ENCODE measurements at regions not wholly inside any gene's neighbourhood (a gene's known extent, or its start where the extent isn't known, plus 50 kb on each side); places are given as distances from the start of the nearest gene placed in this dataset.
"Not testable (repeated sequence)": the region's sequence is repeated elsewhere in the genome, so short reads cannot be mapped to it uniquely, and the experiment has no call there.

DNA sequence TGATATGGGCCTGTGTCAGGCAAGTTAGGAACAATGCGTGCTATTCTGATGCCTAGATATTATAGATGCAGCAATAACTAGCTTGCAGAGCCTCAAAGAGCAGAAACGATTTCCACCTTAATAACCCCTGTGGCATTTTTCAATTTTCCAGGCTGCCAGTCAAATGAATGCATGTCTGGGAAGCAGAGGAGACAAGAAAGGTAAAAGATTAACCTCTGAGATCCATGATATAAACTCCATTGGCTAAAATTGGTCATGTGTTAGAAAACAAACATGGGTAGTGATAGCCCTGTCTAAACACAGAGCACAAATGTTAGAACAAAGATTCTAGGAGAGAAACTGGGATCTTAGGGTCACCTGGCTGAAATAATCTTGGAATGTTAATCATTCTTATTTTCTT, 811.1 kb downstream of the DIAPH3 start:
- no peak for DNase-seq (ENCODE audit: low read depth in 2 of 2)

DNA sequence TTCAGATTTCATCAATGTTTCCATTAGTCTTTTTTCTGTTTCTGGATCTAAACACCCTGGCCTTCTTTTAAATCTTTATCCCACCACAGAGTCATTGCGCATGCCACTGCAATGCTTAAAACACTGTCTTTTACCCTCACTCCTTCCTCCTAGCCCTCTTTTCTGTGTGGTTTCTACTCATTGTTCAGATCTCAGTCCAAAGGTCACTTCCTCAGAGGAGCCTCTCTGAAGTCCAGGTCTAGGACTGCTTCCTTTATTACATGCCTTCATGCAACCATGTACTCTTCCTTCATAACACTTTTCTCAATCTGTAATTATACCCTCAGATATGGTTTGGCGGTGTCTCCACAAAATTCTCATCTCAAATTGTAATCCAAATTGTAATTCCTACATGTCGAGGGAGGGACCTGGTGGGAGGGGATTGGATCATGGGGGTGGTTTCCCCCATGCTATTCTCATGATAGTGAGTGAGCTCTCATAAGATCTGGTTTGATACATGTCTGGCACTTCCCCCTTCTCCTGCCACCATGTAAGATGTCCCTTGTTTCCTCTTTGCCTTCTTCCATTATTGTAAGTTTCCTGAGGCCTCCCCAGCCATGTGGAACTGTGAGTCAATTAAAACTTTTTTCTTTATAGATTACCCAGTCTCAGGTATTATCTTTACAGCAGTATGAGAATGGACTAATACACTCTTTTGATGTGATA, 808.9 kb downstream of the DIAPH3 start:
- DNase-seq (ENCODE audit: low read depth in 2 of 2) = no peak

DNA sequence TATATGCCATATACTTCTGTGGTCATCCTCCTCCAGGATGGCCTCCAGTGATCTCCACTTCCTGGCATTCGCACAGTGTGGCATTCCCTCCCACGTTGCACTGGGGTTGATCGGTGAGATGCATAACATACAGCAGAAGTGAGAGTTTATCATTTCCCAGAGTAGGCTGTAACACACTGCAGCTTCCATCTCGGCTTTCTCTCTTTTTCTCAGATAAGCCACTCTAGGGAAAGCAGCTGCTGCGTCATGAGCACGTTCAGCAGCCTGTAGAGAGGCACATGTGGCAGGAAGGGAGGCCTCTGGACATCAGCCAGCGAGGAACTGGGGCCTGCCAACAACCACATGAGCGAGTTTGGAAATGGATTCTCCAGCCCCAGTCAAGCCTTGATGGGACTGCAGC, 807.1 kb downstream of the DIAPH3 start:
- DNase-seq (ENCODE audit: low read depth in 2 of 2) = no peak

- no peak for DNase-seq (ENCODE audit: low read depth in 2 of 2)
These were observed 805.7 kb downstream of the DIAPH3 start for GRCh38 chr13:59358014-59358413.

DNA sequence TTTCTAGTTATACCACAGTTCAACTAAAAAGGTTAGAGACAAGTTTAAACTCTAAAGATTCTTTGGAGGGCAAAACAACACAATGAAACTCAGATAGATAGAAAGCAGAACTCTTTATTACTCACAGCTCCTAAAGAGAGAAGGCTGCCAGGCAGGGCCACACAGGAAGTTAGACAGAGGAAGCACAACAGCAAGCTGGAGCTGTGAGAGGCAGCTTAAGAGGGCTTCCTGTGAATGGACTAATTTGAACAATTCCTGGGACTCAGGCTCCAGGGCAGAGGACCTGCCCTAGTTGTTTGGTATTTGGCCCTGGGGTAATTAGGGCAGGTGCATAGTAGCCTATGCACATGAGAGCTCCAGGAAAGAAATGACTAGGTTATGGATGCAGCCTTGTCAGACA, 803.6 kb downstream of the DIAPH3 start:
- DNase-seq (ENCODE audit: low read depth in 2 of 2) = no peak

DNA sequence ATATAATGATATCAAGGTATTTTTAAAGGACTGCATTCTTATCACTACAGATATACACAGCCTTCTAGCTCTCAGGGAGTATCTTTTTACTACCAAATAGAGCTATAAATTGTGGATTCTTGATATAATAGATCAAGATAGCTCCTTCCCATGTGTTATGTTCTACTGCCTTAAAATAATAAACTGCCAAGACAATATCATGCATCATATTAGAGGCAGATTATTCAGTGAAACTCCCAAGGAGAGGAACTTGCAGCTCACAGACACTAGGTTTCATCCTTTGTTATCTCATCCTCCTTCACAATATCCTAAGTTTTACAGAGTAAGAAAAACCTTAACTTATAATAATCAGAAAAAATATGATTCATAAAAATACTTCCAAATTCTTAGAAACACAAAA, 802.8 kb downstream of the DIAPH3 start:
- no peak for DNase-seq (ENCODE audit: low read depth in 2 of 2)

GRCh38 chr13:59363313-59363712, 800.4 kb downstream of the DIAPH3 start:
- no peak for DNase-seq (ENCODE audit: low read depth in 2 of 2)

GRCh38 chr13:59363947-59364346, 799.8 kb downstream of the DIAPH3 start:
- DNase-seq (ENCODE audit: low read depth in 2 of 2) = no peak

- no peak for DNase-seq (ENCODE audit: low read depth in 2 of 2)
These were observed 799.1 kb downstream of the DIAPH3 start for GRCh38 chr13:59364641-59365085.

- no peak for DNase-seq (ENCODE audit: low read depth in 2 of 2)
These were observed 796.3 kb downstream of the DIAPH3 start for GRCh38 chr13:59367467-59367866.

GRCh38 chr13:59367904-59368303, 795.8 kb downstream of the DIAPH3 start:
- no peak for DNase-seq (ENCODE audit: low read depth in 2 of 2)

GRCh38 chr13:59368693-59369092, 795.0 kb downstream of the DIAPH3 start:
- no peak for DNase-seq (ENCODE audit: low read depth in 2 of 2)

DNA sequence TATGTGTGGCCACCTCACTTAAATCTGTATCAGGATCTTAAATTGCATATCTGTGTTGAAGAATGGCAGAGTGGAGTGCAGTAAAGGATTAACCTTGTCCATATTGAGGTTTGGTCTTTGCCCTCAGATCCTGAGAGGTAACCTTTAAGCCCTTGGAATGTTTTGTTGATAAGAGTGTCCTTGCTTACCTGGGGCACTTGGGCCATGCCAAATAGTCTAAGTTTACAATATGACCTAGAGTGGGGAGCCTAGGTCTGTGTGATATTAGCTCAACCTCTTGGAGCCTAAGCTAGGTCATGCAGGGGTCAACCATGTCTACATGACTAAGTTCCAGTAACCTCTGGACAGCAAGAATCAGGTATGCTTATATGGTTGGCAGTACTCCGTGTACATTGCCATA, 792.5 kb downstream of the DIAPH3 start:
- DNase-seq (ENCODE audit: low read depth in 2 of 2) = no peak

- DNase-seq (ENCODE audit: low read depth in 2 of 2) = no peak
These were observed 790.4 kb downstream of the DIAPH3 start for GRCh38 chr13:59373341-59373740.

DNA sequence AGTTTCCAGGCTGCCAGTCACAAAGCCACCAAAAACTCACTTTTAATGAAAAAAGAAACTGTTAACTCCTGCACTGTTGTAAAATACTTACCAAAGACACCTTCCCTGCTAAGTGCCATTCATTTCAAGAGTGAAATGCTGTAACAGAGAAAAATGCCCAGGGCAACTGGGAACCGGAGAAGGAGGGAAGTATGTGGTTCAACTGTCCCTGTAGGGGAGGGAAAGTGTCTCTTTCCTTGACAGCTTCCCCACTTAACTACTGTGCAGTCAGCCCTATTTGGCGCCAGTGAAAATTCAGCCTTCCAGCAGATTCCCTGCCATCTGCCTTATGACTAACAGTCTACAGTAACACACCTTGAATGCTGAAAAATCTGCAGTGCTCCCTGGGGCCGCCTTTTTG, 789.0 kb downstream of the DIAPH3 start:
- no peak for DNase-seq (ENCODE audit: low read depth in 2 of 2)

DNA sequence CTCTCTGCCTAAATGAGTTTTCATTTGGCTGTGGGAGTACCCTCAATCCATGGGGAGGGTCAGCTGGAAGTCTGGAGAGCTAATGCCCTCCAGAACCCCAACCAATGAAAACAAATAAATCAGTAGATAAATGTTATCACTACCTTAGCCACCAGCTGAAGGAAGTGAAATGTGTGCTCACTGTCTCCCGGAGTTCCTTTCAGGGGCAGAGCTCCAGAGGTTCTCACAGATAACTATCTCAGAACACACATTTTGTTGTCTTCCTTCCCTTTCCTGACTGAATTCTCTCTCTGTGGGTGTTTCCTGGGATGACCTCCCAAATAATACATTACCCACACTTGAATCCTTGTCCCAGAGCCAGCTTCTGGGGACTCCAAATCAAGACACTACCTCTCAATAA, 779.6 kb downstream of the DIAPH3 start:
- DNase-seq (ENCODE audit: low read depth in 2 of 2) = no peak

DNA sequence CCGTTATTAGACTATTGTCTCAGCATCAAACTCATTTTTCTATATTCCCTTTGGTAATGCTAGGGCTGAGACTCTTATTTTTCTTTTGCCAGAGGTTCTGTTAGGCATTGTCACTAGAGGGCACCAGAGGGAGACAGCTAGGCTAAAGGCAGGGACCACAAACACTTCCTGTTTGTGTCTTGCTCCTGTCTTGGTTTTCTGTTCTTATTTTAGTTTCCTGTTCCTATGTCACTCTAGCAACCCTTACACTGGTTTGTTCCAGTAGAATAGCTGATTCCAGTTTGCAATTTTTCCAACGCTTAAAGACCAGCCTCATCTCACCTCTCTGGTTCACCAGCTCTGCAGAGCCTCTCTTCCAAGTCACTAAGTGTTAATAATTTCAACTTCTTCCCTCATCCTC, 772.0 kb downstream of the DIAPH3 start:
- peak in 1 of 2 donors; percentile 27 for DNase-seq (ENCODE audit: low read depth in 2 of 2)

- no peak for DNase-seq (ENCODE audit: low read depth in 2 of 2)
These were observed 771.4 kb downstream of the DIAPH3 start for GRCh38 chr13:59392328-59392727.

GRCh38 chr13:59394496-59394895, 769.2 kb downstream of the DIAPH3 start:
- no peak for DNase-seq (ENCODE audit: low read depth in 2 of 2)

- DNase-seq (ENCODE audit: low read depth in 2 of 2) = no peak
These were observed 765.6 kb downstream of the DIAPH3 start for GRCh38 chr13:59398127-59398526.

GRCh38 chr13:59398661-59399060, 765.1 kb downstream of the DIAPH3 start:
- DNase-seq (ENCODE audit: low read depth in 2 of 2) = no peak

DNA sequence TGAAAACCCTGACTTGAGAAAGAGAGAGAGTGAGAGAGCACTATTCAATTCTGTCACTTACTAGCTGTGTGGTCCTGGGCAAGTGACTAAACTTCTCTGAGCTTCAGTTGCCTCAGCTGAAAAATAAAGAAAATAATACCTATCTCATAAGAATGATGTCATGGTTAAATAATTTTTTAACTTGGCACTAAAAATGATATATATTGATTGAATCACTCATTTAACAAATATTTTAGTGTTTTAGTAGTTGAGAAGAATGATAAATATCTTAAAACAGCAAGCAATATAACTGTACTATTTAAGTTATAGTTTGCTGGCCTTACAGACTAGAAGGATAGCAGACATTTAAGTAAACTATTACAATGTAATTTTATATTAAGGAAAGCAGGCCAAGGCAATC, 764.2 kb downstream of the DIAPH3 start:
- no peak for DNase-seq (ENCODE audit: low read depth in 2 of 2)

- no peak for DNase-seq (ENCODE audit: low read depth in 2 of 2)
These were observed 759.4 kb downstream of the DIAPH3 start for GRCh38 chr13:59404331-59404730.

- not testable (repeated sequence) for DNase-seq (ENCODE audit: low read depth in 2 of 2)
These were observed 756.5 kb downstream of the DIAPH3 start for GRCh38 chr13:59407251-59407650.

Data from stimulated activated CD8-positive, alpha-beta memory T cell treated with anti-CD3 and anti-CD28 coated beads, Interleukin-15, amount 100 ng/mL, for 48 hours (primary cell).